Esophagus squamous epithelium (tissue), 5 donors: ENCODE measurements at regions not wholly inside any gene's neighbourhood (a gene's known extent, or its start where the extent isn't known, plus 50 kb on each side); places are given as distances from the start of the nearest gene placed in this dataset.

Source experiments
- DNase-seq: peaks from one replicate; lab custom pipeline; 2025; lab: John Stamatoyannopoulos, UW
- H3K27ac ChIP-seq, 4 donors: fragments of 200-600 bp; sonication (generic); one replicate each; pipeline ENCODE4 v1.5.1; 2016 to 2019; ENCODE audit warnings: mild to moderate bottlenecking in 1 of 4
- H3K27me3 ChIP-seq, 4 donors: fragments of 200-600 bp; sonication (generic); 1 replicate in 3 of 4; 2 replicates in 1 of 4; pipeline versions ENCODE4 v1.5.1 to v1.6.0; 2017 to 2021; ENCODE audit warnings: antibody characterized with exemption in 1 of 4
- H3K36me3 ChIP-seq, 3 donors: fragments of 200-600 bp; sonication (generic); one replicate each; pipeline ENCODE4 v1.5.1; 2016 to 2019
- H3K4me1 ChIP-seq, 3 donors: fragments of 200-600 bp; sonication (generic); one replicate each; pipeline ENCODE4 v1.5.1; 2017 to 2019
- H3K4me3 ChIP-seq, 4 donors: fragments of 200-600 bp; sonication (generic); 1 replicate in 3 of 4; 2 replicates in 1 of 4; pipeline ENCODE4 v1.5.1; 2016 to 2019; ENCODE audit warnings: mild to moderate bottlenecking in 2 of 4, moderate library complexity in 1 of 4
- H3K9me3 ChIP-seq, 3 donors: fragments of 200-600 bp; sonication (generic); one replicate each; pipeline ENCODE4 v1.5.1; 2016 to 2019
- POLR2A ChIP-seq, 4 donors: fragments of 450-650 bp; IDR thresholded peaks; one replicate each; pipeline ENCODE4 v1.6.1; 2017; ENCODE audit warnings: antibody characterized with exemption in 4 of 4, mild to moderate bottlenecking in 4 of 4, moderate library complexity in 3 of 4
- WGBS, 2 donors: methylation state at CpG; one replicate each; pipeline ENCODE4 v1.1.5; 2018; 5-methylcytosine and 5-hydroxymethylcytosine counted together
- intact Hi-C: fragments of 100-400 bp; cut with DNase I; formaldehyde crosslinking; loops from one replicate; pipeline ENCODE4 v1.15.0; 2022
- TF ChIP-seq, protein P1 (sequence below), 6 experiments: fragments of 450-650 bp in 4 of 6; fragments of 200-600 bp in 2 of 6; sonication (generic) in 2 of 6; IDR thresholded peaks; one replicate each; pipeline ENCODE4 v1.5.1; 2016 to 2019; ENCODE audit warnings: antibody characterized with exemption in 6 of 6, mild to moderate bottlenecking in 4 of 6, moderate library complexity in 4 of 6
- donor health status: DM: yes; HTN: yes; CAD: no.

DNA sequence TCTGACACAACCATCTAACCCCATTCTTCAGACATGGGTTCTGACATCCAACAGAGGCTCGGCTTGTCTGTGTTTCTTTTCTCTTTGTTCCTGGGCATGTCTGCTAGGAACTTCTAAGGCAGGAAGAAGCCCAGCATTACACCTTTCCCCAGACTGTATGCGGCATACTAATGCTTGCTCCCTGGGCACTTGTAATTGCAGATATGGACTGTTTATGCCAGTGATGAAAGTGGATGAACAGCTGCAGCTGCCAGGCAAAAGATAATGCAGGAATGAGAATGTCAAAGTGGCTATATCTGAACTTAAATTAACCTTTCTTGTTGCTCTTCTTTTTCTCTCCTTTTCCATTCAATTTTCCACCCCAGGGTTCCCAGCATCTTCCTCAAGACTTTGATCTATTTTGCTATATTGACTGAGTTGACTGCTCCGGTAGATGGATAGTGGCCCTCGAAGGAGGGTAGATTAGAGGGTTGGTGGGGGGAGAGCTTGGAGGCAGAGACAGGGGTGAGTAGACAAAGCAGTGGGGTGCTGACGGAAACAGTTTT, 344.4 kb downstream of the MAN2A1 start:
- H3K36me3 ChIP-seq: no peaks in the 10 kb centered on the region
- DNase-seq: no peak
- intact Hi-C loops: no loop called here
- no peak overlapping the region for H3K4me3 ChIP-seq
- H3K27me3 ChIP-seq: no peaks in the 10 kb centered on the region
- TF ChIP-seq POLR2A (IDR thresholded peaks at IDR 0.05): no peak
- TF ChIP-seq, protein P1, sequence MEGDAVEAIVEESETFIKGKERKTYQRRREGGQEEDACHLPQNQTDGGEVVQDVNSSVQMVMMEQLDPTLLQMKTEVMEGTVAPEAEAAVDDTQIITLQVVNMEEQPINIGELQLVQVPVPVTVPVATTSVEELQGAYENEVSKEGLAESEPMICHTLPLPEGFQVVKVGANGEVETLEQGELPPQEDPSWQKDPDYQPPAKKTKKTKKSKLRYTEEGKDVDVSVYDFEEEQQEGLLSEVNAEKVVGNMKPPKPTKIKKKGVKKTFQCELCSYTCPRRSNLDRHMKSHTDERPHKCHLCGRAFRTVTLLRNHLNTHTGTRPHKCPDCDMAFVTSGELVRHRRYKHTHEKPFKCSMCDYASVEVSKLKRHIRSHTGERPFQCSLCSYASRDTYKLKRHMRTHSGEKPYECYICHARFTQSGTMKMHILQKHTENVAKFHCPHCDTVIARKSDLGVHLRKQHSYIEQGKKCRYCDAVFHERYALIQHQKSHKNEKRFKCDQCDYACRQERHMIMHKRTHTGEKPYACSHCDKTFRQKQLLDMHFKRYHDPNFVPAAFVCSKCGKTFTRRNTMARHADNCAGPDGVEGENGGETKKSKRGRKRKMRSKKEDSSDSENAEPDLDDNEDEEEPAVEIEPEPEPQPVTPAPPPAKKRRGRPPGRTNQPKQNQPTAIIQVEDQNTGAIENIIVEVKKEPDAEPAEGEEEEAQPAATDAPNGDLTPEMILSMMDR (IDR thresholded peaks at IDR 0.05): no peak
- WGBS, 2 donors: 73 to 75% methylated on average over 5 of the region's 5 CpGs
- no peak overlapping the region for H3K27ac ChIP-seq
- H3K9me3 ChIP-seq: no peaks in the 10 kb centered on the region
- no peaks in the 10 kb centered on the region for H3K4me1 ChIP-seq

DNA sequence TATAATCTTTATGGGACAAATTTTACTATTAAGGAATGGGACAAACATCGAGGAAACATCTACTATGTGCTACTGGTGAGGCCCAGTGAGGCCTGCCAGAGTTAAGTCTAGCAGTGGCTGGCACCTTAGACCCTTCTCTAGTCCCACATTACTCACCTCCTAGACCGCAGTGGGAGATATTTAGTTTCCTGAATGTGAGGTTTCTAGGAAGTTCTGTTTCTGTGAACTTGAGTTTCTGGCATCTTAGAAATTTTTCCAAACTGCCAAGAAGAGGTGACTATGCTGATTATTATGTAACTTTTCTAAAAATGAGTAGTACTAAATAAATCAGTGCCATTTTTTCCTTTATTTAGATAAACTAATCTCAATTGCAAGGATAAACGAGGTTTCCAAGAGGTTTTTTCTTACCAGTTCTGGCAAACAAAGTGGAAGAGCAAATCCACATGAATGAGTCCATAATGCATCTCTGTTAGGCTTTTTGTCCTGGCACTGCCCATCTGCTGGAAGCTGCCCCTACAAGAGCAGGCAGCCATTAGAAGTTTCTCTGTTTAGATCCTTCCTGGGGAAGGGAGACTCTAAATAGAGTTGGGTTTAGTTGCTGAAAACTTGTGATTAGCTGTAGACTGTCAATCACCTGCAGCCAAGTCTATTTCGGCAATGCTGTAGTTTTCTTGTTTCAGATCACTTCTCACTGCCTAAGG, 348.7 kb downstream of the MAN2A1 start:
- Histone ChIP-seq H3K27me3 (no peaks in the 10 kb centered on the region), H3K9me3 (peaks cover 0 to 3% (median 3%) of the 10 kb centered on the region in 3 donors), H3K27ac (no peak overlapping the region), H3K36me3 (no peaks in the 10 kb centered on the region), H3K4me3 (no peak overlapping the region), H3K4me1 (no peaks in the 10 kb centered on the region)
- TF ChIP-seq, protein P1 (IDR thresholded peaks at IDR 0.05): no peak
- TF ChIP-seq POLR2A (IDR thresholded peaks at IDR 0.05): no peak
- 53 to 56% methylated on average over 4 of the region's 4 CpGs for WGBS, 2 donors
- intact Hi-C loops: no loop called here
- no peak for DNase-seq

DNA sequence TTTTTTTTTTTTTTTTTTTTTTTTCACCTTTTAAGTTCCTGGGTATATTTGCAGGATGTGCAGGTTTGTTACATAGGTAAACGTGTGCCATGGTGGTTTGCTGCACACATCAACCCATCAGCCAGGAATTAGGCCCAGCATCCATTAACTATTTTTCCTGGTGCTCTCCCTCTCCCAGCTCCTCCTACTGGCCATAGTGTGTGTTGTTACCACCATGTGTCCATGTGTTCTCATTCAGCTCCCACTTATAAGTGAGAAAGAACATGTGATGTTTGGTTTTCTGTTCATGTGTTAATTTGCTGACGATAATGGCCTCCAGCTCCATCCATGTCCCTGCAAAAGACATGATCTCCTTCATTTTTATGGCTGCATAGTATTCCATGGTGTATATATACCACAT, 350.5 kb downstream of the MAN2A1 start:
- TF ChIP-seq POLR2A (IDR thresholded peaks at IDR 0.05): no peak
- TF ChIP-seq, protein P1 (IDR thresholded peaks at IDR 0.05): peak in 1 of 6 experiments; percentile 18
- DNase-seq: no peak
- Histone ChIP-seq H3K36me3 (no peaks in the 10 kb centered on the region), H3K27me3 (no peaks in the 10 kb centered on the region), H3K27ac (no peak overlapping the region), H3K4me3 (no peak overlapping the region), H3K9me3 (peaks cover 0 to 3% (median 3%) of the 10 kb centered on the region in 3 donors), H3K4me1 (no peaks in the 10 kb centered on the region)
- intact Hi-C loops: no loop called here
- WGBS, 2 donors: 81% methylated on average over 2 of the region's 2 CpGs

DNA sequence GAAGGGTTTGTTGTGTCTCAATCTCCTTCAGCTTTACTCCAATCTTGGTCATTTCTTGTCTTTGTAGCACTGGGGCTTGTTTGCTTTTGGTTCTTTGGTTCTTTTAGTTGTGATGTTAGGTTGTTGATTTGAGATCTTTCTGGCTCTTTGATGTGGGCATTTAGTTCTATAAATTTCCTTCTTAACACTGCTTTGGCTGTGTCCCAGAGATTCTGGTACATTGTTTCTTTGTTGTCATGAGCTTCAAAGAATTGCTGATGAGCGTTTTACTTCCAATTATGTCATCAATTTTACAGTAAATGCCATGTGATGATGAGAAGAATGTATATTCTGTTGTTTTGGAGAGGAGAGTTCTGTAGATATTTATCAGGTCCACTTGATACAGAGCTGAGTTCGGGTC, 353.3 kb downstream of the MAN2A1 start:
- Histone ChIP-seq H3K27me3 (no peaks in the 10 kb centered on the region), H3K36me3 (no peaks in the 10 kb centered on the region), H3K27ac (no peak overlapping the region), H3K4me3 (no peak overlapping the region), H3K4me1 (no peaks in the 10 kb centered on the region), H3K9me3 (peaks cover 0 to 3% (median 3%) of the 10 kb centered on the region in 3 donors)
- intact Hi-C loops: no loop called here
- 55 to 66% methylated on average over 2 of the region's 2 CpGs for WGBS, 2 donors
- no peak for TF ChIP-seq POLR2A (IDR thresholded peaks at IDR 0.05)
- TF ChIP-seq, protein P1 (IDR thresholded peaks at IDR 0.05): no peak
- DNase-seq: no peak

DNA sequence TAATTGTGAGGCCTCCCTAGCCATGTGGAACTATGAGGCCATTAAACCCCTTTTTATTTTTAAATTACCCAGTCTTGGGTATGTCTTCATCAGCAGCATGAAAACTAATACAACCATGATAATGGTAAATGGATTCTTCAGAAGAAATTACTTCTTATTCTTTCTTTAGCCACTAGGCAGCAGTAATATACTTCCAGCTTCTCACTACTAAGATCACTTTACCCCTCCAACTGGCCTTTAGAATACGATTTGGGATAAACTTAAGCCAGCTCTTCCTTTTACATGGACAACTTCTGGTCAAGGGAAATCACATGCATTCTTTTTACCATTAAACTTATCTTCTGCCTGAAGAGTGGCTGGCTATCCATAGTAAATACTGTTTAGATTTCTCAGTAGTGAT, 355.4 kb downstream of the MAN2A1 start:
- Histone ChIP-seq H3K4me1 (no peaks in the 10 kb centered on the region), H3K36me3 (no peaks in the 10 kb centered on the region), H3K27me3 (no peaks in the 10 kb centered on the region), H3K4me3 (no peak overlapping the region), H3K27ac (no peak overlapping the region), H3K9me3 (peaks cover 0 to 3% (median 3%) of the 10 kb centered on the region in 3 donors)
- no peak for DNase-seq
- WGBS, 2 donors: 21 to 29% methylated on average over 1 of the region's 1 CpG
- no peak for TF ChIP-seq POLR2A (IDR thresholded peaks at IDR 0.05)
- TF ChIP-seq, protein P1 (IDR thresholded peaks at IDR 0.05): no peak
- intact Hi-C loops: no loop called here
